Adipocyte (in vitro differentiated cells): ENCODE measurements at regions not wholly inside any gene's neighbourhood (a gene's known extent, or its start where the extent isn't known, plus 50 kb on each side); places are given as distances from the start of the nearest gene placed in this dataset.
A peak's percentile ranks its signal among the peaks of the same experiment; 100 is the strongest.

Experiments
- DNase-seq: peaks from one replicate; pipeline ENCODE4 v3.0.0-alpha.2; 2015; ENCODE audit warnings: low read depth
- H3K27me3 ChIP-seq: replicated peaks from 2 replicates; pipeline ENCODE4 v1.7.0; 2013; ENCODE audit warnings: mild to moderate bottlenecking, low read length, moderate library complexity; ENCODE audit not compliant: control insufficient read depth, insufficient read depth
- H3K36me3 ChIP-seq: 2 replicates; pipeline ENCODE4 v1.7.0; 2013; ENCODE audit warnings: low read length, mild to moderate bottlenecking, moderate library complexity; ENCODE audit not compliant: control insufficient read depth, insufficient read depth, severe bottlenecking
- H3K4me1 ChIP-seq: 2 replicates; pipeline ENCODE4 v1.7.0; 2013; ENCODE audit warnings: mild to moderate bottlenecking, low read length, moderate library complexity; ENCODE audit not compliant: control insufficient read depth, insufficient read depth
- H3K4me3 ChIP-seq: 2 replicates; pipeline ENCODE4 v1.7.0; 2013; ENCODE audit warnings: mild to moderate bottlenecking, low read length, moderate library complexity
- H3K9ac ChIP-seq: 2 replicates; pipeline ENCODE4 v1.7.0; 2013; ENCODE audit warnings: mild to moderate bottlenecking, low read length, moderate library complexity
- H3K9me3 ChIP-seq: 2 replicates; pipeline ENCODE4 v1.7.0; 2013; ENCODE audit warnings: mild to moderate bottlenecking, low read length, moderate library complexity; ENCODE audit not compliant: control insufficient read depth

- no peak for DNase-seq
Observed at GRCh38 chr2:5791371-5791770, 99.2 kb downstream of the SOX11 start.

GRCh38 chr2:5794012-5794411, 101.8 kb downstream of the SOX11 start:
- peaks cover 17% of the 10 kb centered on the region for H3K9me3 ChIP-seq
- H3K4me3 ChIP-seq: no peak overlapping the region
- no peak overlapping the region for H3K9ac ChIP-seq

More at GRCh38 chr2:5791371-5791770, 99.2 kb downstream of the SOX11 start:
- no peaks in the 10 kb centered on the region for H3K4me1 ChIP-seq
- H3K9ac ChIP-seq: no peak overlapping the region
- no peak overlapping the region for H3K4me3 ChIP-seq
- no peaks in the 10 kb centered on the region for H3K27me3 ChIP-seq
- H3K36me3 ChIP-seq: no peaks in the 10 kb centered on the region
- peaks cover 36% of the 10 kb centered on the region for H3K9me3 ChIP-seq

DNA sequence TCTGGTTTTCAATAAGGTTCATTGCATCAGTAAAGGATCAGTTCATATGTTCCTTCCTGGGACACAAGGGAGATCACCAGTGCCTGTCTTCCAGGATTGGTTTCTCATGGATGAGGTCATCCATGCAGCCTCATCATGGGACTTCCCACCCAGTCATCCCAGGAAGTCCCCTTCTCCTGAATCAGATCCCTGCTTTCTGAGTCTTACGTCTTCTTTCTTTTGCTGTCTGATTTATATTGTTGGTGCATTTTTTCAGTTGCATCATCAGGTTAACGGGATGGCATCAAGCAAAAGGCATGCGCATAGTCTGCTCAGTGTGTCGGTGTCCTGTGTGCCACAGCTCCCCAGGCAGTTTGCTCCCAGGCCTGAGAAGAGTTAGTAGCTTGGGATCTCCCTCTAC, 105.9 kb downstream of the SOX11 start:
- DNase-seq: peak; percentile 9
- Histone ChIP-seq H3K4me1 (no peaks in the 10 kb centered on the region), H3K4me3 (no peak overlapping the region), H3K9ac (no peak overlapping the region), H3K9me3 (peaks cover 16% of the 10 kb centered on the region), H3K36me3 (no peaks in the 10 kb centered on the region), H3K27me3 (no peaks in the 10 kb centered on the region)

More at GRCh38 chr2:5794012-5794411, 101.8 kb downstream of the SOX11 start:
- Histone ChIP-seq H3K4me1 (no peaks in the 10 kb centered on the region), H3K36me3 (no peaks in the 10 kb centered on the region), H3K27me3 (no peaks in the 10 kb centered on the region)
- no peak for DNase-seq

GRCh38 chr2:5799348-5799747, 107.2 kb downstream of the SOX11 start:
- Histone ChIP-seq H3K4me1 (no peaks in the 10 kb centered on the region), H3K4me3 (no peak overlapping the region), H3K27me3 (no peaks in the 10 kb centered on the region), H3K36me3 (no peaks in the 10 kb centered on the region), H3K9me3 (peaks cover 16% of the 10 kb centered on the region), H3K9ac (no peak overlapping the region)
- DNase-seq: no peak

GRCh38 chr2:5803547-5803946, 111.4 kb downstream of the SOX11 start:
- Histone ChIP-seq H3K4me3 (no peak overlapping the region), H3K9me3 (peaks cover 16% of the 10 kb centered on the region), H3K27me3 (no peaks in the 10 kb centered on the region), H3K4me1 (no peaks in the 10 kb centered on the region), H3K9ac (no peak overlapping the region), H3K36me3 (no peaks in the 10 kb centered on the region)
- peak; percentile 48 for DNase-seq

- Histone ChIP-seq H3K27me3 (no peaks in the 10 kb centered on the region), H3K4me3 (no peak overlapping the region), H3K9ac (no peak overlapping the region), H3K4me1 (no peaks in the 10 kb centered on the region), H3K36me3 (no peaks in the 10 kb centered on the region), H3K9me3 (no peaks in the 10 kb centered on the region)
- peak; percentile 35 for DNase-seq
Observed at GRCh38 chr2:5818961-5819600, 126.9 kb downstream of the SOX11 start.

DNA sequence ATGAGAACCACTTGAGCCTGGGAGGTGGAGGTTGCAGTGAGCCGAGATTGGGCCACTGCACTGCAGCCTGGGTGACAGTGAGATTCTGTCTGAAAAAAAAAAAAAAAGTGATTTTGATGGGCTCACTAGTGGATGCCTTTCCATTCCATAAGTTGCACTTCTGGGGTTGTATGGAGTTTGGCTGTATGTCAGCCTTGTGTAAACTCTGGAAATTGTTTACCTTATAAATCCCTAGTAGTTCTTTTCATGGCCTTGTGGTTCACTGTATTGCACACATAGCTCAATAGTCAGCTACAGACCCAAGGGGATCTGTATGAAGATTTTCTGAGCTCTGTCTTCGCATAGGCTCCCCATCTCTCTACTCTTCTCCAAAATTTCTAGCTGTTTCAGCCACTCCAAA, 131.9 kb downstream of the SOX11 start:
- H3K4me3 ChIP-seq: no peak overlapping the region
- no peak for DNase-seq
- H3K27me3 ChIP-seq: no peaks in the 10 kb centered on the region
- no peaks in the 10 kb centered on the region for H3K4me1 ChIP-seq
- no peaks in the 10 kb centered on the region for H3K9me3 ChIP-seq
- H3K36me3 ChIP-seq: no peaks in the 10 kb centered on the region
- H3K9ac ChIP-seq: no peak overlapping the region

DNA sequence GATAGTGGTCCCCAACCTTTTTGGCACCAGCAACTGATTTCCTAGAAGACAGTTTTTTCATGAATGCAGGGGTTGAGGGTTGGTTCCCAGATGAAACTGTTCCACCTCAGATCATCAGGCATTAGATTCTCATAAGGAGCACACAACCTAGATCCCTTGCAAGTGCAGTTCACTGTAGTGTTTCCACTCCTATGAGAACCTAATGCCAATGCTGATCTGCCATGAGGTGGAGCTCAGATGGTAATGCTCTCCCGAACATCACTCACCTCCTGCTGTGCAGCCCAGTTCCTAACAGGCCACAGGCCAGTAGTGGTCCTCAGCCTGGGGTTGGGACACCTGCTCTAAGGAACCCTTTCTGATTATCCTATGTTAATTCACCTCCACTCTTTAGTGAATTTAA, 133.5 kb downstream of the SOX11 start:
- Histone ChIP-seq H3K27me3 (no peaks in the 10 kb centered on the region), H3K4me1 (no peaks in the 10 kb centered on the region), H3K9ac (no peak overlapping the region), H3K4me3 (no peak overlapping the region), H3K9me3 (no peaks in the 10 kb centered on the region), H3K36me3 (no peaks in the 10 kb centered on the region)
- no peak for DNase-seq

GRCh38 chr2:5826979-5827655, 134.9 kb downstream of the SOX11 start:
- Histone ChIP-seq H3K4me1 (no peaks in the 10 kb centered on the region), H3K4me3 (no peak overlapping the region), H3K9ac (no peak overlapping the region), H3K36me3 (no peaks in the 10 kb centered on the region), H3K27me3 (no peaks in the 10 kb centered on the region), H3K9me3 (no peaks in the 10 kb centered on the region)
- DNase-seq: no peak

DNA sequence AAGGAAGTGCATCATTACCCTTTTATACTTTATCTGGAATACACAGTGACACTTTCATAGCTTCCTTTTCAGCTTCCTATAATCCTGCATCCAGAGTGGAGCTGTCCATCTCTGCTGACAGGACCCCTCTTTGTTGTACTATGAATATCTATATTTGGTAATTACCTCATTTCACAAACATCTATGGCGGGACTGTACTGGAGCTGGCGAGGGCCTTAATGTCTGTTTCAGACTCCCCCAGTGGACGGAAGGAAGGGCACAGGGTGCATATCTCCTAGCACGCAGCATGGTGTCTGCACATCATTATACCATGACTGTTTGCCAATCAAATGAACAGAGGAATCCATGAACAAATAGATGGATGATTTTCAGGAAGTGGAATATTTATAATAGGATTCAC, 142.3 kb downstream of the SOX11 start:
- no peaks in the 10 kb centered on the region for H3K27me3 ChIP-seq
- no peaks in the 10 kb centered on the region for H3K36me3 ChIP-seq
- H3K9me3 ChIP-seq: no peaks in the 10 kb centered on the region
- DNase-seq: no peak
- no peak overlapping the region for H3K9ac ChIP-seq
- H3K4me1 ChIP-seq: no peaks in the 10 kb centered on the region
- no peak overlapping the region for H3K4me3 ChIP-seq

DNA sequence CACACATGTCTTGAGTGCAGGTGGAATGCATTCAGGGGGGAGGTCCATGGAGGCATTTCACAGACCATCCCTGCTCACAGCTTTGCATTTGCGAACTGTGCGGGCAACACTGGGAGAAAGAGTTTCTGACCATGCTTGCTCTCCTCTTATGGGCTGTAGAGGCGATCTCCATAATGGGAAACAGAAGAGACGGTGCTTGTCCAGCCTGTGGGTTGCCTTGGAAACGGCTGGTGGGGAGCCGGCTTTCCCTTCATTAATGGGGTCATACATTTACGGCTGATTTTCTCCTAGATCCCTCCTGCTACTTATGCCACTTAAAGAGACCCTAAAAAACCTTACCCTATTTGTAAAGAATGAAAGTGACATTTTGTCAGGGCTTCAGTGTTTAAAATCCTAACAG, 147.4 kb downstream of the SOX11 start:
- Histone ChIP-seq H3K36me3 (no peaks in the 10 kb centered on the region), H3K9me3 (no peaks in the 10 kb centered on the region), H3K4me1 (no peaks in the 10 kb centered on the region), H3K4me3 (no peak overlapping the region), H3K9ac (no peak overlapping the region), H3K27me3 (no peaks in the 10 kb centered on the region)
- DNase-seq: no peak

DNA sequence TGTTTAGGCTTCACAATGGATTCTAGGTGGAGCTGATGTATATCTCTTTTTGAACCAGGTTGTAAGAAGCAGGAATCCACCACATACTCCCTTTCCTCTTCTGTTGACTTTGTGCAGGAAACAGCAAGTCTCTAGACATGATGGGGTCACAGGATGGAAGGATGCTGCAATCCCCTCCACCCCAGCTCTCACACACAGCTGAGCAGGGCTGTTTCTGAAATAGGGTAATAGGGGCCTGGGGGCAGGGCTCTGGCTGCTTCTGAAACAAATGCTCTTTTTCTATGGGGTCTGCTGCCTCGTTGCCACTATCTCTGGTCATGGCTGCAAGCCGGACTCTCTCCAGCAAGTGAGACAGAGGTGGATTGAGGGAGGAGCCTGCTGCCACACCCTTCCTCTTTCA, 148.9 kb downstream of the SOX11 start:
- no peak overlapping the region for H3K9ac ChIP-seq
- DNase-seq: no peak
- H3K9me3 ChIP-seq: no peaks in the 10 kb centered on the region
- no peaks in the 10 kb centered on the region for H3K27me3 ChIP-seq
- no peak overlapping the region for H3K4me3 ChIP-seq
- no peaks in the 10 kb centered on the region for H3K36me3 ChIP-seq
- H3K4me1 ChIP-seq: no peaks in the 10 kb centered on the region
